ENCODE measurements at regions not wholly inside any gene's neighbourhood (a gene's known extent, or its start where the extent isn't known, plus 50 kb on each side); places are given as distances from the start of the nearest gene placed in this dataset.

DNA sequence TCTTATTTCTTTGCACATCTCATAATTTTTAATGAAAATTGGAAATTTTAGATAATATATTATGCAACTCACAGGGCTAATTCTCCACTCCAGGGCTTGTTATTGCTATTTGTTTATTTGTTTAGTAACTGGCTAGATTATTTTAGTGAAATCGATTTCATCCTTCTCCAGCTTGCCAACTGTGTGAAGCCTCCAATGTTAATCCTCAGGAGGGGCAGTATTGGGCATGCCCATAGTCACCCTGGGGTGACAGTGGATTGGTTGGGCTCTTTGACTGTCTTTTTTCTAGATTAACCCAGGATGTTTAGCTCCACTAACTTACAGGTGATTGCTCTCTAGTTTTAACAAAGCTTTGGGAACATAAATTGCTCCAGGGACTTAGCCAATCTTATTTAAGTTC is 450.1 kb downstream of the BMP2 start:
- Histone ChIP-seq H3K4me3 (ENCODE audit: low read depth in 1 of 2, low read length in 2 of 2) (no peak overlapping the region), H3K36me3 (ENCODE audit: insufficient read depth, low read length) (no peaks in the 10 kb centered on the region), H3K4me1 (ENCODE audit: insufficient read depth, low read length) (no peaks in the 10 kb centered on the region), H3K9ac (ENCODE audit: low read length) (no peak overlapping the region), H3K27ac (ENCODE audit: low read depth, low read length) (no peak overlapping the region), H3K27me3 (ENCODE audit: control insufficient read depth in 1 of 2, insufficient read depth in 2 of 2, low read length in 2 of 2) (no peaks in the 10 kb centered on the region), H3K9me3 (ENCODE audit: low read length) (no peaks in the 10 kb centered on the region)

- Histone ChIP-seq H3K9ac (ENCODE audit: low read length) (no peak overlapping the region), H3K36me3 (ENCODE audit: insufficient read depth, low read length) (no peaks in the 10 kb centered on the region), H3K4me1 (ENCODE audit: insufficient read depth, low read length) (no peaks in the 10 kb centered on the region), H3K4me3 (ENCODE audit: low read depth in 1 of 2, low read length in 2 of 2) (no peak overlapping the region), H3K27me3 (ENCODE audit: control insufficient read depth in 1 of 2, insufficient read depth in 2 of 2, low read length in 2 of 2) (no peaks in the 10 kb centered on the region), H3K9me3 (ENCODE audit: low read length) (no peaks in the 10 kb centered on the region), H3K27ac (ENCODE audit: low read depth, low read length) (no peak overlapping the region)
Observed at GRCh38 chr20:7220755-7221154, 453.3 kb downstream of the BMP2 start.

- Histone ChIP-seq H3K4me1 (ENCODE audit: insufficient read depth, low read length) (no peaks in the 10 kb centered on the region), H3K9ac (ENCODE audit: low read length) (no peak overlapping the region), H3K27ac (ENCODE audit: low read depth, low read length) (no peak overlapping the region), H3K27me3 (ENCODE audit: control insufficient read depth in 1 of 2, insufficient read depth in 2 of 2, low read length in 2 of 2) (no peaks in the 10 kb centered on the region), H3K36me3 (ENCODE audit: insufficient read depth, low read length) (no peaks in the 10 kb centered on the region), H3K9me3 (ENCODE audit: low read length) (no peaks in the 10 kb centered on the region), H3K4me3 (ENCODE audit: low read depth in 1 of 2, low read length in 2 of 2) (no peak overlapping the region)
Observed at GRCh38 chr20:7226156-7226555, 458.7 kb downstream of the BMP2 start.

GRCh38 chr20:7231303-7231702 is 463.8 kb downstream of the BMP2 start:
- Histone ChIP-seq H3K9me3 (ENCODE audit: low read length) (no peaks in the 10 kb centered on the region), H3K36me3 (ENCODE audit: insufficient read depth, low read length) (no peaks in the 10 kb centered on the region), H3K4me3 (ENCODE audit: low read depth in 1 of 2, low read length in 2 of 2) (no peak overlapping the region), H3K27me3 (ENCODE audit: control insufficient read depth in 1 of 2, insufficient read depth in 2 of 2, low read length in 2 of 2) (no peaks in the 10 kb centered on the region), H3K9ac (ENCODE audit: low read length) (no peak overlapping the region), H3K27ac (ENCODE audit: low read depth, low read length) (no peak overlapping the region), H3K4me1 (ENCODE audit: insufficient read depth, low read length) (no peaks in the 10 kb centered on the region)

- Histone ChIP-seq H3K4me1 (ENCODE audit: insufficient read depth, low read length) (no peaks in the 10 kb centered on the region), H3K36me3 (ENCODE audit: insufficient read depth, low read length) (no peaks in the 10 kb centered on the region), H3K9ac (ENCODE audit: low read length) (no peak overlapping the region), H3K9me3 (ENCODE audit: low read length) (no peaks in the 10 kb centered on the region), H3K27ac (ENCODE audit: low read depth, low read length) (no peak overlapping the region), H3K27me3 (ENCODE audit: control insufficient read depth in 1 of 2, insufficient read depth in 2 of 2, low read length in 2 of 2) (no peaks in the 10 kb centered on the region), H3K4me3 (ENCODE audit: low read depth in 1 of 2, low read length in 2 of 2) (no peak overlapping the region)
Observed at GRCh38 chr20:7232796-7233195, 465.3 kb downstream of the BMP2 start.

- H3K4me1 ChIP-seq (ENCODE audit: insufficient read depth, low read length), result no peaks in the 10 kb centered on the region
- H3K9me3 ChIP-seq (ENCODE audit: low read length), result no peaks in the 10 kb centered on the region
- no peaks in the 10 kb centered on the region for H3K27me3 ChIP-seq (ENCODE audit: control insufficient read depth in 1 of 2, insufficient read depth in 2 of 2, low read length in 2 of 2)
- no peak overlapping the region for H3K27ac ChIP-seq (ENCODE audit: low read depth, low read length)
- H3K4me3 ChIP-seq (ENCODE audit: low read depth in 1 of 2, low read length in 2 of 2), result no peak overlapping the region
- no peaks in the 10 kb centered on the region for H3K36me3 ChIP-seq (ENCODE audit: insufficient read depth, low read length)
- H3K9ac ChIP-seq (ENCODE audit: low read length), result no peak overlapping the region
Observed at GRCh38 chr20:7237251-7237650, 469.8 kb downstream of the BMP2 start.

DNA sequence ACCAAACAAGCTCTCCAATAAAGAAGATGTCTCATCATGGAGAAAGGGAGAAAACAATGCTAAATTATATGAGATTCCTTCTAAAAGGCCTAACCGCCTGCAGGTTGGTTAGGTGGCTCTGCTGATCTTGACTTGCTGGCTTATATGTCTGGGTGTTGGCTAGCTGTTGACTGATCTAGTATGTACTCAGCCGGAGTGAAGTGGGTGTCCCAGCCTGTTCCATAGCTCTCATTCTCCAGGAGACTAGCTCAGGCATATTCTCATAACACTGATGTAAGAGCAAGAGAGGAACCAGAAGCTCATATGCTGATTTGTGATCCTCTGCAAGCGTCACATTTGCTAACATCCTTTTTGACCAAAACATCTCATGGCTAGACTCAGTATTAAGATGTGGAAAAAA is 473.0 kb downstream of the BMP2 start:
- Histone ChIP-seq H3K9ac (ENCODE audit: low read length) (no peak overlapping the region), H3K27ac (ENCODE audit: low read depth, low read length) (no peak overlapping the region), H3K4me1 (ENCODE audit: insufficient read depth, low read length) (no peaks in the 10 kb centered on the region), H3K4me3 (ENCODE audit: low read depth in 1 of 2, low read length in 2 of 2) (no peak overlapping the region), H3K36me3 (ENCODE audit: insufficient read depth, low read length) (no peaks in the 10 kb centered on the region), H3K9me3 (ENCODE audit: low read length) (no peaks in the 10 kb centered on the region), H3K27me3 (ENCODE audit: control insufficient read depth in 1 of 2, insufficient read depth in 2 of 2, low read length in 2 of 2) (no peaks in the 10 kb centered on the region)

- Histone ChIP-seq H3K4me3 (ENCODE audit: low read depth in 1 of 2, low read length in 2 of 2) (no peak overlapping the region), H3K36me3 (ENCODE audit: insufficient read depth, low read length) (no peaks in the 10 kb centered on the region), H3K27me3 (ENCODE audit: control insufficient read depth in 1 of 2, insufficient read depth in 2 of 2, low read length in 2 of 2) (no peaks in the 10 kb centered on the region), H3K9me3 (ENCODE audit: low read length) (no peaks in the 10 kb centered on the region), H3K9ac (ENCODE audit: low read length) (no peak overlapping the region), H3K27ac (ENCODE audit: low read depth, low read length) (no peak overlapping the region), H3K4me1 (ENCODE audit: insufficient read depth, low read length) (no peaks in the 10 kb centered on the region)
Observed at GRCh38 chr20:7248281-7249201, 481.1 kb downstream of the BMP2 start.

- H3K9me3 ChIP-seq (ENCODE audit: low read length), result no peaks in the 10 kb centered on the region
- no peak overlapping the region for H3K27ac ChIP-seq (ENCODE audit: low read depth, low read length)
- no peaks in the 10 kb centered on the region for H3K36me3 ChIP-seq (ENCODE audit: insufficient read depth, low read length)
- no peaks in the 10 kb centered on the region for H3K4me1 ChIP-seq (ENCODE audit: insufficient read depth, low read length)
- no peaks in the 10 kb centered on the region for H3K27me3 ChIP-seq (ENCODE audit: control insufficient read depth in 1 of 2, insufficient read depth in 2 of 2, low read length in 2 of 2)
- no peak overlapping the region for H3K4me3 ChIP-seq (ENCODE audit: low read depth in 1 of 2, low read length in 2 of 2)
- no peak overlapping the region for H3K9ac ChIP-seq (ENCODE audit: low read length)
Observed at GRCh38 chr20:7250337-7250736, 482.9 kb downstream of the BMP2 start.

- no peaks in the 10 kb centered on the region for H3K9me3 ChIP-seq (ENCODE audit: low read length)
- no peaks in the 10 kb centered on the region for H3K36me3 ChIP-seq (ENCODE audit: insufficient read depth, low read length)
- no peaks in the 10 kb centered on the region for H3K27me3 ChIP-seq (ENCODE audit: control insufficient read depth in 1 of 2, insufficient read depth in 2 of 2, low read length in 2 of 2)
- no peaks in the 10 kb centered on the region for H3K4me1 ChIP-seq (ENCODE audit: insufficient read depth, low read length)
- H3K9ac ChIP-seq (ENCODE audit: low read length), result no peak overlapping the region
- no peak overlapping the region for H3K4me3 ChIP-seq (ENCODE audit: low read depth in 1 of 2, low read length in 2 of 2)
- no peak overlapping the region for H3K27ac ChIP-seq (ENCODE audit: low read depth, low read length)
Observed at GRCh38 chr20:7257099-7257498, 489.6 kb downstream of the BMP2 start.

- Histone ChIP-seq H3K9ac (ENCODE audit: low read length) (no peak overlapping the region), H3K27ac (ENCODE audit: low read depth, low read length) (no peak overlapping the region), H3K4me1 (ENCODE audit: insufficient read depth, low read length) (no peaks in the 10 kb centered on the region), H3K4me3 (ENCODE audit: low read depth in 1 of 2, low read length in 2 of 2) (no peak overlapping the region), H3K36me3 (ENCODE audit: insufficient read depth, low read length) (no peaks in the 10 kb centered on the region), H3K9me3 (ENCODE audit: low read length) (no peaks in the 10 kb centered on the region), H3K27me3 (ENCODE audit: control insufficient read depth in 1 of 2, insufficient read depth in 2 of 2, low read length in 2 of 2) (no peaks in the 10 kb centered on the region)
Observed at GRCh38 chr20:7257692-7258466, 490.4 kb downstream of the BMP2 start.

Data from muscle layer of colon (tissue), 2 donors.